ENCODE measurements at regions not wholly inside any gene's neighbourhood (a gene's known extent, or its start where the extent isn't known, plus 50 kb on each side); places are given as distances from the start of the nearest gene placed in this dataset.
"Not testable (repeated sequence)": the region's sequence is repeated elsewhere in the genome, so short reads cannot be mapped to it uniquely, and the experiment has no call there.

GRCh38 chr15:72856549-72857040 is 73.0 kb upstream of the ADPGK start:
- no peaks in the 10 kb centered on the region for H3K4me1 Mint-ChIP-seq (ENCODE audit: low read depth)
- H3K9me3 Mint-ChIP-seq: no peaks in the 10 kb centered on the region
- DNase-seq: no peak
- H3K27me3 Mint-ChIP-seq (ENCODE audit: low read depth): peaks cover 14% of the 10 kb centered on the region
- intact Hi-C loops (cut with micrococcal nuclease): no loop called here
- H3K36me3 Mint-ChIP-seq (ENCODE audit: low read depth): no peaks in the 10 kb centered on the region
- no peak overlapping the region for H3K4me3 Mint-ChIP-seq
- CTCF ChIA-PET: no interaction called here
- no peak overlapping the region for H3K27ac Mint-ChIP-seq

GRCh38 chr15:72855791-72856190 is 72.2 kb upstream of the ADPGK start:
- H3K4me1 Mint-ChIP-seq (ENCODE audit: low read depth): no peaks in the 10 kb centered on the region
- H3K27me3 Mint-ChIP-seq (ENCODE audit: low read depth): peaks cover 12% of the 10 kb centered on the region
- CTCF ChIA-PET: no interaction called here
- no peaks in the 10 kb centered on the region for H3K9me3 Mint-ChIP-seq
- intact Hi-C loops (cut with micrococcal nuclease): no loop called here
- no peak for DNase-seq
- no peak overlapping the region for H3K27ac Mint-ChIP-seq
- no peak overlapping the region for H3K4me3 Mint-ChIP-seq
- H3K36me3 Mint-ChIP-seq (ENCODE audit: low read depth): no peaks in the 10 kb centered on the region

GRCh38 chr15:72852273-72852672 is 68.7 kb upstream of the ADPGK start:
- H3K9me3 Mint-ChIP-seq: no peaks in the 10 kb centered on the region
- no peak overlapping the region for H3K27ac Mint-ChIP-seq
- CTCF ChIA-PET: no interaction called here
- no peaks in the 10 kb centered on the region for H3K4me1 Mint-ChIP-seq (ENCODE audit: low read depth)
- no peak overlapping the region for H3K4me3 Mint-ChIP-seq
- no peaks in the 10 kb centered on the region for H3K36me3 Mint-ChIP-seq (ENCODE audit: low read depth)
- intact Hi-C loops (cut with micrococcal nuclease): no loop called here
- no peak for DNase-seq
- peaks cover 26% of the 10 kb centered on the region for H3K27me3 Mint-ChIP-seq (ENCODE audit: low read depth)

- Mint-ChIP-seq H3K36me3 (ENCODE audit: low read depth) (no peaks in the 10 kb centered on the region), H3K4me1 (ENCODE audit: low read depth) (no peaks in the 10 kb centered on the region), H3K9me3 (no peaks in the 10 kb centered on the region), H3K27ac (no peak overlapping the region), H3K4me3 (no peak overlapping the region), H3K27me3 (ENCODE audit: low read depth) (peaks cover 26% of the 10 kb centered on the region)
- no peak for DNase-seq
- intact Hi-C loops (cut with micrococcal nuclease): no loop called here
- CTCF ChIA-PET: no interaction called here
Measured at GRCh38 chr15:72851586-72851985, 68.0 kb upstream of the ADPGK start.

- Mint-ChIP-seq H3K4me3 (no peak overlapping the region), H3K36me3 (ENCODE audit: low read depth) (no peaks in the 10 kb centered on the region), H3K9me3 (no peaks in the 10 kb centered on the region), H3K4me1 (ENCODE audit: low read depth) (peaks cover 3% of the 10 kb centered on the region), H3K27ac (no peak overlapping the region), H3K27me3 (ENCODE audit: low read depth) (peaks cover 26% of the 10 kb centered on the region)
- CTCF ChIA-PET: no interaction called here
- intact Hi-C loops (cut with micrococcal nuclease): no loop called here
- no peak for DNase-seq
Measured at GRCh38 chr15:72850833-72851232, 67.3 kb upstream of the ADPGK start.

GRCh38 chr15:72847806-72848205 is 64.2 kb upstream of the ADPGK start:
- H3K27ac Mint-ChIP-seq: no peak overlapping the region
- H3K36me3 Mint-ChIP-seq (ENCODE audit: low read depth): no peaks in the 10 kb centered on the region
- CTCF ChIA-PET: no interaction called here
- intact Hi-C loops (cut with micrococcal nuclease): no loop called here
- peaks cover 3% of the 10 kb centered on the region for H3K4me1 Mint-ChIP-seq (ENCODE audit: low read depth)
- H3K27me3 Mint-ChIP-seq (ENCODE audit: low read depth): peaks cover 26% of the 10 kb centered on the region
- peaks cover 2% of the 10 kb centered on the region for H3K9me3 Mint-ChIP-seq
- no peak overlapping the region for H3K4me3 Mint-ChIP-seq
- no peak for DNase-seq

- no peak overlapping the region for H3K27ac Mint-ChIP-seq
- peaks cover 23% of the 10 kb centered on the region for H3K27me3 Mint-ChIP-seq (ENCODE audit: low read depth)
- intact Hi-C loops (cut with micrococcal nuclease): no loop called here
- no peak for DNase-seq
- no peak overlapping the region for H3K4me3 Mint-ChIP-seq
- no peaks in the 10 kb centered on the region for H3K36me3 Mint-ChIP-seq (ENCODE audit: low read depth)
- H3K4me1 Mint-ChIP-seq (ENCODE audit: low read depth): peaks cover 3% of the 10 kb centered on the region
- peaks cover 2% of the 10 kb centered on the region for H3K9me3 Mint-ChIP-seq
- CTCF ChIA-PET: no interaction called here
Measured at GRCh38 chr15:72847033-72847432, 63.5 kb upstream of the ADPGK start.

- no peak for DNase-seq
- intact Hi-C loops (cut with micrococcal nuclease): no loop called here
- H3K27ac Mint-ChIP-seq: no peak overlapping the region
- no peak overlapping the region for H3K4me3 Mint-ChIP-seq
- peaks cover 2% of the 10 kb centered on the region for H3K9me3 Mint-ChIP-seq
- H3K36me3 Mint-ChIP-seq (ENCODE audit: low read depth): no peaks in the 10 kb centered on the region
- H3K4me1 Mint-ChIP-seq (ENCODE audit: low read depth): peaks cover 3% of the 10 kb centered on the region
- peaks cover 23% of the 10 kb centered on the region for H3K27me3 Mint-ChIP-seq (ENCODE audit: low read depth)
- CTCF ChIA-PET: no interaction called here
Measured at GRCh38 chr15:72845981-72846383, 62.4 kb upstream of the ADPGK start.

GRCh38 chr15:72844067-72844466 is 60.5 kb upstream of the ADPGK start:
- no peak for DNase-seq
- Mint-ChIP-seq H3K27ac (no peak overlapping the region), H3K36me3 (ENCODE audit: low read depth) (no peaks in the 10 kb centered on the region), H3K27me3 (ENCODE audit: low read depth) (peaks cover 12% of the 10 kb centered on the region), H3K4me3 (no peak overlapping the region), H3K9me3 (peaks cover 2% of the 10 kb centered on the region), H3K4me1 (ENCODE audit: low read depth) (peaks cover 3% of the 10 kb centered on the region)
- CTCF ChIA-PET: interaction anchor here (0.7 kb wide), 1 partner anchor 1857 kb away, joined by 3 read pairs; no protein-coding TSS in a partner anchor
- intact Hi-C loops (cut with micrococcal nuclease): no loop called here

- H3K27me3 Mint-ChIP-seq (ENCODE audit: low read depth); H3K9me3 Mint-ChIP-seq; intact Hi-C loops (cut with micrococcal nuclease); H3K4me3 Mint-ChIP-seq; DNase-seq; H3K36me3 Mint-ChIP-seq (ENCODE audit: low read depth); H3K4me1 Mint-ChIP-seq (ENCODE audit: low read depth); H3K27ac Mint-ChIP-seq: not testable (repeated sequence)
- CTCF ChIA-PET: interaction anchor here (0.6 kb wide), 2 partner anchors 367 to 947 kb away, joined by 3 read pairs; no protein-coding TSS in a partner anchor
Measured at GRCh38 chr15:72843340-72843739, 59.8 kb upstream of the ADPGK start.

GRCh38 chr15:72840114-72840513 is 56.6 kb upstream of the ADPGK start:
- no peaks in the 10 kb centered on the region for H3K4me1 Mint-ChIP-seq (ENCODE audit: low read depth)
- DNase-seq: no peak
- peaks cover 7% of the 10 kb centered on the region for H3K27me3 Mint-ChIP-seq (ENCODE audit: low read depth)
- H3K4me3 Mint-ChIP-seq: no peak overlapping the region
- CTCF ChIA-PET: no interaction called here
- intact Hi-C loops (cut with micrococcal nuclease): no loop called here
- peaks cover 2% of the 10 kb centered on the region for H3K9me3 Mint-ChIP-seq
- H3K36me3 Mint-ChIP-seq (ENCODE audit: low read depth): no peaks in the 10 kb centered on the region
- H3K27ac Mint-ChIP-seq: no peak overlapping the region

GRCh38 chr15:72838311-72838731 is 54.8 kb upstream of the ADPGK start:
- Mint-ChIP-seq H3K27me3 (ENCODE audit: low read depth) (no peaks in the 10 kb centered on the region), H3K27ac (no peak overlapping the region), H3K4me1 (ENCODE audit: low read depth) (no peaks in the 10 kb centered on the region), H3K4me3 (no peak overlapping the region), H3K36me3 (ENCODE audit: low read depth) (no peaks in the 10 kb centered on the region), H3K9me3 (no peaks in the 10 kb centered on the region)
- CTCF ChIA-PET: interaction anchor here (0.6 to 0.7 kb wide), 3 partner anchors 9 to 589 kb away, joined by 3 to 6 read pairs (median 4); no protein-coding TSS in a partner anchor
- no peak for DNase-seq
- intact Hi-C loops (cut with micrococcal nuclease): no loop called here

- CTCF ChIA-PET: no interaction called here
- no peak overlapping the region for H3K4me3 Mint-ChIP-seq
- no peaks in the 10 kb centered on the region for H3K4me1 Mint-ChIP-seq (ENCODE audit: low read depth)
- intact Hi-C loops (cut with micrococcal nuclease): no loop called here
- no peak overlapping the region for H3K27ac Mint-ChIP-seq
- H3K36me3 Mint-ChIP-seq (ENCODE audit: low read depth): no peaks in the 10 kb centered on the region
- DNase-seq: no peak
- H3K9me3 Mint-ChIP-seq: no peaks in the 10 kb centered on the region
- H3K27me3 Mint-ChIP-seq (ENCODE audit: low read depth): peaks cover 2% of the 10 kb centered on the region
Measured at GRCh38 chr15:72836676-72837330, 53.2 kb upstream of the ADPGK start.
